SHP77 treated with DMSO at 0.1 percent for 48 hours (cell line): ENCODE measurements at regions not wholly inside any gene's neighbourhood (a gene's known extent, or its start where the extent isn't known, plus 50 kb on each side); places are given as distances from the start of the nearest gene placed in this dataset.
A peak's percentile ranks its signal among the peaks of the same experiment; 100 is the strongest.
"Not testable (repeated sequence)": the region's sequence is repeated elsewhere in the genome, so short reads cannot be mapped to it uniquely, and the experiment has no call there.

ENCODE experiments used
- DNase-seq: peaks from one replicate; lab custom pipeline; 2025; lab: John Stamatoyannopoulos, UW

- DNase-seq: no peak
Measured at GRCh38 chr1:68868606-68869005, 371.7 kb upstream of the DEPDC1 start.

- DNase-seq: no peak
Measured at GRCh38 chr1:68873144-68873543, 376.3 kb upstream of the DEPDC1 start.

GRCh38 chr1:68881330-68882194 is 384.7 kb upstream of the DEPDC1 start:
- not testable (repeated sequence) for DNase-seq

- no peak for DNase-seq
Measured at GRCh38 chr1:68889471-68889870, 392.6 kb upstream of the DEPDC1 start.

- DNase-seq: no peak
Measured at GRCh38 chr1:68890736-68891135, 393.9 kb upstream of the DEPDC1 start.

GRCh38 chr1:68904477-68904876 is 407.6 kb upstream of the DEPDC1 start:
- DNase-seq: no peak

GRCh38 chr1:68906431-68906830 is 409.5 kb upstream of the DEPDC1 start:
- DNase-seq: no peak

- no peak for DNase-seq
Measured at GRCh38 chr1:68907491-68907890, 410.6 kb upstream of the DEPDC1 start.

- DNase-seq: no peak
Measured at GRCh38 chr1:68908316-68908715, 411.4 kb upstream of the DEPDC1 start.

GRCh38 chr1:68916221-68916902 is 419.5 kb upstream of the DEPDC1 start:
- DNase-seq: no peak

GRCh38 chr1:68917456-68917855 is 420.6 kb upstream of the DEPDC1 start:
- DNase-seq: no peak

- DNase-seq: no peak
Measured at GRCh38 chr1:68918563-68918962, 421.7 kb upstream of the DEPDC1 start.

- DNase-seq: no peak
Measured at GRCh38 chr1:68919075-68919474, 422.2 kb upstream of the DEPDC1 start.

GRCh38 chr1:68923475-68924088 is 426.7 kb upstream of the DEPDC1 start:
- not testable (repeated sequence) for DNase-seq

- DNase-seq: no peak
Measured at GRCh38 chr1:68930101-68930500, 433.2 kb upstream of the DEPDC1 start.

- DNase-seq: no peak
Measured at GRCh38 chr1:68936530-68936929, 439.6 kb upstream of the DEPDC1 start.

GRCh38 chr1:68938051-68938666 is 441.3 kb upstream of the DEPDC1 start:
- no peak for DNase-seq

GRCh38 chr1:68950036-68950435 is 453.2 kb upstream of the DEPDC1 start:
- no peak for DNase-seq

- DNase-seq: no peak
Measured at GRCh38 chr1:68953311-68953710, 456.4 kb upstream of the DEPDC1 start.

- DNase-seq: peak; percentile 11
Measured at GRCh38 chr1:68954841-68955240, 458.0 kb upstream of the DEPDC1 start.

GRCh38 chr1:68955424-68955823 is 458.5 kb upstream of the DEPDC1 start:
- no peak for DNase-seq

GRCh38 chr1:68958958-68959357 is 462.1 kb upstream of the DEPDC1 start:
- DNase-seq: no peak
